ENCODE measurements at regions not wholly inside any gene's neighbourhood (a gene's known extent, or its start where the extent isn't known, plus 50 kb on each side); places are given as distances from the start of the nearest gene placed in this dataset.

- no peak overlapping the region for H3K27ac Mint-ChIP-seq
- no peaks in the 10 kb centered on the region for H3K4me1 Mint-ChIP-seq
- TF ChIP-seq CTCF (IDR thresholded peaks at IDR 0.05; ENCODE audit: unreplicated experiment) = no peak
- no peaks in the 10 kb centered on the region for H3K9me3 Mint-ChIP-seq
- no peaks in the 10 kb centered on the region for H3K27me3 Mint-ChIP-seq (ENCODE audit: low read depth)
- DNase-seq (ENCODE audit: low spot score in 2 of 2, unreplicated experiment in 2 of 2) = no peak
- H3K36me3 Mint-ChIP-seq = no peaks in the 10 kb centered on the region
- H3K4me3 Mint-ChIP-seq = no peak overlapping the region
These were observed 669.5 kb upstream of the EPHA7 start for GRCh38 chr6:94088870-94089269.

- Mint-ChIP-seq H3K9me3 (no peaks in the 10 kb centered on the region), H3K36me3 (no peaks in the 10 kb centered on the region), H3K4me3 (no peak overlapping the region), H3K27ac (no peak overlapping the region), H3K4me1 (peaks cover 9% of the 10 kb centered on the region), H3K27me3 (ENCODE audit: low read depth) (no peaks in the 10 kb centered on the region)
- no peak for DNase-seq (ENCODE audit: low spot score in 2 of 2, unreplicated experiment in 2 of 2)
- no peak for TF ChIP-seq CTCF (IDR thresholded peaks at IDR 0.05; ENCODE audit: unreplicated experiment)
These were observed 655.4 kb upstream of the EPHA7 start for GRCh38 chr6:94074764-94075163.

GRCh38 chr6:94071835-94072234 is 652.5 kb upstream of the EPHA7 start:
- no peak for DNase-seq (ENCODE audit: low spot score in 2 of 2, unreplicated experiment in 2 of 2)
- H3K36me3 Mint-ChIP-seq = no peaks in the 10 kb centered on the region
- H3K9me3 Mint-ChIP-seq = no peaks in the 10 kb centered on the region
- H3K4me3 Mint-ChIP-seq = no peak overlapping the region
- no peaks in the 10 kb centered on the region for H3K27me3 Mint-ChIP-seq (ENCODE audit: low read depth)
- no peak overlapping the region for H3K27ac Mint-ChIP-seq
- H3K4me1 Mint-ChIP-seq = peaks cover 9% of the 10 kb centered on the region
- TF ChIP-seq CTCF (IDR thresholded peaks at IDR 0.05; ENCODE audit: unreplicated experiment) = no peak

GRCh38 chr6:94065707-94066337 is 646.5 kb upstream of the EPHA7 start:
- no peak overlapping the region for H3K4me3 Mint-ChIP-seq
- H3K27me3 Mint-ChIP-seq (ENCODE audit: low read depth) = no peaks in the 10 kb centered on the region
- H3K36me3 Mint-ChIP-seq = no peaks in the 10 kb centered on the region
- no peaks in the 10 kb centered on the region for H3K9me3 Mint-ChIP-seq
- H3K27ac Mint-ChIP-seq = no peak overlapping the region
- H3K4me1 Mint-ChIP-seq = peaks cover 13% of the 10 kb centered on the region
- no peak for TF ChIP-seq CTCF (IDR thresholded peaks at IDR 0.05; ENCODE audit: unreplicated experiment)
- DNase-seq (ENCODE audit: low spot score in 2 of 2, unreplicated experiment in 2 of 2) = no peak

- H3K27me3 Mint-ChIP-seq (ENCODE audit: low read depth) = no peaks in the 10 kb centered on the region
- no peak for TF ChIP-seq CTCF (IDR thresholded peaks at IDR 0.05; ENCODE audit: unreplicated experiment)
- H3K36me3 Mint-ChIP-seq = no peaks in the 10 kb centered on the region
- no peak for DNase-seq (ENCODE audit: low spot score in 2 of 2, unreplicated experiment in 2 of 2)
- no peak overlapping the region for H3K27ac Mint-ChIP-seq
- H3K9me3 Mint-ChIP-seq = no peaks in the 10 kb centered on the region
- no peak overlapping the region for H3K4me3 Mint-ChIP-seq
- H3K4me1 Mint-ChIP-seq = peaks cover 35% of the 10 kb centered on the region
These were observed 633.4 kb upstream of the EPHA7 start for GRCh38 chr6:94052749-94053148.

GRCh38 chr6:94050515-94050914 is 631.2 kb upstream of the EPHA7 start:
- DNase-seq (ENCODE audit: low spot score in 2 of 2, unreplicated experiment in 2 of 2) = no peak
- TF ChIP-seq CTCF (IDR thresholded peaks at IDR 0.05; ENCODE audit: unreplicated experiment) = no peak
- H3K27me3 Mint-ChIP-seq (ENCODE audit: low read depth) = no peaks in the 10 kb centered on the region
- H3K4me3 Mint-ChIP-seq = no peak overlapping the region
- no peaks in the 10 kb centered on the region for H3K9me3 Mint-ChIP-seq
- no peak overlapping the region for H3K27ac Mint-ChIP-seq
- peaks cover 42% of the 10 kb centered on the region for H3K4me1 Mint-ChIP-seq
- H3K36me3 Mint-ChIP-seq = no peaks in the 10 kb centered on the region
